Activated CD4-positive, alpha-beta memory T cell treated with anti-CD3 and anti-CD28 coated beads, Interleukin-2, amount 10 ng/mL, durations not matched to agents 7 days and 5 days (primary cell): ENCODE measurements at regions not wholly inside any gene's neighbourhood (a gene's known extent, or its start where the extent isn't known, plus 50 kb on each side); places are given as distances from the start of the nearest gene placed in this dataset.
A peak's percentile ranks its signal among the peaks of the same experiment; 100 is the strongest.
"Not testable (repeated sequence)": the region's sequence is repeated elsewhere in the genome, so short reads cannot be mapped to it uniquely, and the experiment has no call there.

ENCODE experiments used
- CTCF ChIA-PET: fragments of 350-600 bp; sonication (Branson Sonifier 250); formaldehyde crosslinking; loops from one replicate; lab custom pipeline; 2021; ENCODE audit warnings: antibody characterized with exemption, inconsistent platforms; lab: Charles Lee
- POLR2A ChIA-PET: fragments of 350-600 bp; sonication (Branson Sonifier 250); formaldehyde crosslinking; loops from one replicate; lab custom pipeline; 2021; ENCODE audit warnings: antibody characterized with exemption; lab: Charles Lee
- DNase-seq: peaks from one replicate; pipeline ENCODE4 v3.0.0-alpha.2; 2020
- H3K27ac Mint-ChIP-seq: one replicate; pipeline ENCODE4 v1.8.0; 2021; ENCODE audit warnings: mild to moderate bottlenecking, mixed read lengths
- H3K27me3 Mint-ChIP-seq: one replicate; pipeline ENCODE4 v1.8.0; 2021; ENCODE audit warnings: mixed read lengths
- H3K36me3 Mint-ChIP-seq: one replicate; pipeline ENCODE4 v1.8.0; 2021; ENCODE audit warnings: low read depth, mixed read lengths
- H3K4me1 Mint-ChIP-seq: one replicate; pipeline ENCODE4 v1.8.0; 2021; ENCODE audit warnings: mixed read lengths
- H3K4me3 Mint-ChIP-seq: one replicate; pipeline ENCODE4 v1.8.0; 2021; ENCODE audit warnings: mild to moderate bottlenecking, mixed read lengths
- H3K9me3 Mint-ChIP-seq: one replicate; pipeline ENCODE4 v1.8.0; 2021; ENCODE audit warnings: mixed read lengths

GRCh38 chr2:195564625-195565135 lies 92.3 kb upstream of the SLC39A10 start:
- Mint-ChIP-seq H3K36me3 (peaks cover 20% of the 10 kb centered on the region), H3K4me3 (peak overlapping the region; percentile 42), H3K4me1 (peaks cover 57% of the 10 kb centered on the region), H3K27ac (peak overlapping the region; percentile 98)
- ChIA-PET CTCF (interaction anchor here (0.6 to 2.0 kb wide), 6 partner anchors 11 to 95 kb away, joined by 3 to 10 read pairs (median 4); partner anchors contain the start of gene SLC39A10), POLR2A (interaction anchor here (0.7 to 3.5 kb wide), 16 partner anchors 9 to 696 kb away, joined by 3 to 101 read pairs (median 4); partner anchors contain the start of genes SLC39A10 and STK17B)
- not testable (repeated sequence) for H3K27me3 Mint-ChIP-seq, DNase-seq, H3K9me3 Mint-ChIP-seq

GRCh38 chr2:195563857-195564512 lies 93.0 kb upstream of the SLC39A10 start:
- DNase-seq: peak; percentile 47
- H3K4me1 Mint-ChIP-seq: peaks cover 59% of the 10 kb centered on the region
- CTCF ChIA-PET: interaction anchor here (1.0 to 2.0 kb wide), 5 partner anchors 12 to 96 kb away, joined by 3 to 10 read pairs (median 6); partner anchors contain the start of gene SLC39A10
- POLR2A ChIA-PET: interaction anchor here (0.7 to 3.5 kb wide), 16 partner anchors 10 to 697 kb away, joined by 3 to 101 read pairs (median 4); partner anchors contain the start of genes SLC39A10 and STK17B
- no peaks in the 10 kb centered on the region for H3K9me3 Mint-ChIP-seq
- peaks cover 14% of the 10 kb centered on the region for H3K36me3 Mint-ChIP-seq
- no peaks in the 10 kb centered on the region for H3K27me3 Mint-ChIP-seq
- peak overlapping the region; percentile 98 for H3K27ac Mint-ChIP-seq
- peak overlapping the region; percentile 69 for H3K4me3 Mint-ChIP-seq

- H3K9me3 Mint-ChIP-seq: no peaks in the 10 kb centered on the region
- peaks cover 67% of the 10 kb centered on the region for H3K4me1 Mint-ChIP-seq
- POLR2A ChIA-PET: interaction anchor here (0.9 to 13.0 kb wide), 11 partner anchors 9 to 608 kb away, joined by 3 to 824 read pairs (median 10); partner anchors contain the start of genes SLC39A10 and STK17B
- CTCF ChIA-PET: interaction anchor here (2.2 to 5.5 kb wide), 3 partner anchors 18 to 96 kb away, joined by 9 to 81 read pairs (median 73); partner anchors contain the start of gene SLC39A10
- H3K4me3 Mint-ChIP-seq: peak overlapping the region; percentile 74
- DNase-seq: peak; percentile 44
- peak overlapping the region; percentile 99 for H3K27ac Mint-ChIP-seq
- no peaks in the 10 kb centered on the region for H3K27me3 Mint-ChIP-seq
- peaks cover 19% of the 10 kb centered on the region for H3K36me3 Mint-ChIP-seq
Measured at GRCh38 chr2:195562570-195563566, 94.2 kb upstream of the SLC39A10 start.

GRCh38 chr2:195561116-195561921 lies 95.7 kb upstream of the SLC39A10 start:
- Mint-ChIP-seq H3K27me3 (no peaks in the 10 kb centered on the region), H3K4me1 (peaks cover 77% of the 10 kb centered on the region), H3K36me3 (peaks cover 15% of the 10 kb centered on the region), H3K27ac (peak overlapping the region; percentile 99), H3K4me3 (peak overlapping the region; percentile 74), H3K9me3 (no peaks in the 10 kb centered on the region)
- CTCF ChIA-PET: interaction anchor here (1.1 to 5.5 kb wide), 9 partner anchors 9 to 507 kb away, joined by 3 to 81 read pairs (median 9); partner anchors contain the start of genes DNAH7 and SLC39A10
- POLR2A ChIA-PET: interaction anchor here (0.7 to 13.0 kb wide), 15 partner anchors 8 to 622 kb away, joined by 3 to 824 read pairs (median 6); partner anchors contain the start of genes SLC39A10 and STK17B
- no peak for DNase-seq

- peak overlapping the region; percentile 99 for H3K27ac Mint-ChIP-seq
- H3K4me1 Mint-ChIP-seq: peaks cover 78% of the 10 kb centered on the region
- H3K9me3 Mint-ChIP-seq: no peaks in the 10 kb centered on the region
- H3K36me3 Mint-ChIP-seq: peaks cover 15% of the 10 kb centered on the region
- no peaks in the 10 kb centered on the region for H3K27me3 Mint-ChIP-seq
- peak overlapping the region; percentile 74 for H3K4me3 Mint-ChIP-seq
- ChIA-PET CTCF (interaction anchor here (0.7 to 5.5 kb wide), 11 partner anchors 8 to 508 kb away, joined by 3 to 81 read pairs (median 6); partner anchors contain the start of genes DNAH7 and SLC39A10), POLR2A (interaction anchor here (0.9 to 13.0 kb wide), 16 partner anchors 8 to 702 kb away, joined by 3 to 824 read pairs (median 7); partner anchors contain the start of genes SLC39A10 and STK17B)
- no peak for DNase-seq
Measured at GRCh38 chr2:195560209-195560895, 96.7 kb upstream of the SLC39A10 start.

GRCh38 chr2:195559431-195559914 lies 97.6 kb upstream of the SLC39A10 start:
- peak; percentile 91 for DNase-seq
- Mint-ChIP-seq H3K27me3 (no peaks in the 10 kb centered on the region), H3K4me1 (peaks cover 71% of the 10 kb centered on the region), H3K4me3 (peak overlapping the region; percentile 74), H3K27ac (peak overlapping the region; percentile 99), H3K36me3 (peaks cover 18% of the 10 kb centered on the region), H3K9me3 (no peaks in the 10 kb centered on the region)
- ChIA-PET POLR2A (interaction anchor here (0.6 to 13.0 kb wide), 21 partner anchors 8 to 709 kb away, joined by 3 to 824 read pairs (median 5); partner anchors contain the start of genes SLC39A10 and STK17B), CTCF (interaction anchor here (1.0 to 5.5 kb wide), 7 partner anchors 15 to 509 kb away, joined by 3 to 81 read pairs (median 9); partner anchors contain the start of genes DNAH7 and SLC39A10)

- ChIA-PET CTCF (no interaction called here), POLR2A (interaction anchor here (0.6 to 13.0 kb wide), 3 partner anchors 17 to 584 kb away, joined by 3 to 824 read pairs (median 323); partner anchors contain the start of gene SLC39A10)
- Mint-ChIP-seq H3K27me3 (no peaks in the 10 kb centered on the region), H3K9me3 (peaks cover 13% of the 10 kb centered on the region), H3K4me1 (peaks cover 70% of the 10 kb centered on the region), H3K4me3 (no peak overlapping the region), H3K27ac (peak overlapping the region; percentile 58), H3K36me3 (peaks cover 38% of the 10 kb centered on the region)
- no peak for DNase-seq
Measured at GRCh38 chr2:195555971-195556370, 101.1 kb upstream of the SLC39A10 start.

- Mint-ChIP-seq H3K36me3 (peaks cover 63% of the 10 kb centered on the region), H3K9me3 (peaks cover 30% of the 10 kb centered on the region), H3K4me1 (peaks cover 59% of the 10 kb centered on the region), H3K27me3 (no peaks in the 10 kb centered on the region), H3K27ac (peak overlapping the region; percentile 79), H3K4me3 (peak overlapping the region; percentile 44)
- no peak for DNase-seq
- ChIA-PET POLR2A (interaction anchor here (1.3 to 13.0 kb wide), 5 partner anchors 9 to 107 kb away, joined by 3 to 824 read pairs (median 13); partner anchors contain the start of gene SLC39A10), CTCF (interaction anchor here (0.6 to 1.8 kb wide), 5 partner anchors 8 to 516 kb away, joined by 3 to 6 read pairs (median 4); partner anchors contain the start of gene DNAH7)
Measured at GRCh38 chr2:195552581-195552980, 104.4 kb upstream of the SLC39A10 start.

- no peaks in the 10 kb centered on the region for H3K27me3 Mint-ChIP-seq
Measured at GRCh38 chr2:195548198-195548940, 108.7 kb upstream of the SLC39A10 start.

More at GRCh38 chr2:195548198-195548940, 108.7 kb upstream of the SLC39A10 start:
- peak overlapping the region; percentile 45 for H3K27ac Mint-ChIP-seq
- peaks cover 57% of the 10 kb centered on the region for H3K36me3 Mint-ChIP-seq
- peaks cover 31% of the 10 kb centered on the region for H3K9me3 Mint-ChIP-seq
- POLR2A ChIA-PET: interaction anchor here (4.0 to 20.0 kb wide), 3 partner anchors 9 to 109 kb away, joined by 26 to 824 read pairs (median 155); partner anchors contain the start of gene SLC39A10
- CTCF ChIA-PET: interaction anchor here (1.2 kb wide), 1 partner anchor 108 kb away, joined by 3 read pairs; the partner anchor contains the start of gene SLC39A10
- no peak for DNase-seq
- peaks cover 65% of the 10 kb centered on the region for H3K4me1 Mint-ChIP-seq
- H3K4me3 Mint-ChIP-seq: no peak overlapping the region
